HEK293T (cell line): ENCODE measurements at regions not wholly inside any gene's neighbourhood (a gene's known extent, or its start where the extent isn't known, plus 50 kb on each side); places are given as distances from the start of the nearest gene placed in this dataset.
A peak's percentile ranks its signal among the peaks of the same experiment; 100 is the strongest.

Experiments used
- ARNT ChIP-seq: fragments of 450-650 bp; IDR thresholded peaks from 2 replicates; pipeline ENCODE4 v1.6.1; 2017; ENCODE audit warnings: mild to moderate bottlenecking
- BHLHE40 ChIP-seq: fragments of 450-650 bp; IDR thresholded peaks from 2 replicates; pipeline ENCODE4 v1.6.1; 2016; ENCODE audit warnings: mild to moderate bottlenecking, moderate library complexity, borderline replicate concordance
- CTBP1 ChIP-seq: fragments of 450-650 bp; IDR thresholded peaks from 2 replicates; pipeline ENCODE4 v1.6.1; 2016; ENCODE audit warnings: borderline replicate concordance
- ELF4 ChIP-seq: fragments of 450-650 bp; IDR thresholded peaks from 2 replicates; pipeline ENCODE4 v1.6.1; 2017; ENCODE audit warnings: antibody characterized with exemption
- FOXK2 ChIP-seq: fragments of 450-650 bp; IDR thresholded peaks from 2 replicates; pipeline ENCODE4 v1.6.1; 2016; ENCODE audit warnings: mild to moderate bottlenecking
- HDGF ChIP-seq: fragments of 450-650 bp; IDR thresholded peaks from 2 replicates; pipeline ENCODE4 v1.6.1; 2017; ENCODE audit warnings: antibody characterized with exemption, borderline replicate concordance
- L3MBTL2 ChIP-seq: fragments of 450-650 bp; conservative IDR thresholded peaks from 2 replicates; pipeline ENCODE4 v1.6.1; 2016; ENCODE audit warnings: mild to moderate bottlenecking
- SUZ12 ChIP-seq: fragments of 450-650 bp; IDR thresholded peaks from 2 replicates; pipeline ENCODE4 v1.6.1; 2016; ENCODE audit warnings: mild to moderate bottlenecking

DNA sequence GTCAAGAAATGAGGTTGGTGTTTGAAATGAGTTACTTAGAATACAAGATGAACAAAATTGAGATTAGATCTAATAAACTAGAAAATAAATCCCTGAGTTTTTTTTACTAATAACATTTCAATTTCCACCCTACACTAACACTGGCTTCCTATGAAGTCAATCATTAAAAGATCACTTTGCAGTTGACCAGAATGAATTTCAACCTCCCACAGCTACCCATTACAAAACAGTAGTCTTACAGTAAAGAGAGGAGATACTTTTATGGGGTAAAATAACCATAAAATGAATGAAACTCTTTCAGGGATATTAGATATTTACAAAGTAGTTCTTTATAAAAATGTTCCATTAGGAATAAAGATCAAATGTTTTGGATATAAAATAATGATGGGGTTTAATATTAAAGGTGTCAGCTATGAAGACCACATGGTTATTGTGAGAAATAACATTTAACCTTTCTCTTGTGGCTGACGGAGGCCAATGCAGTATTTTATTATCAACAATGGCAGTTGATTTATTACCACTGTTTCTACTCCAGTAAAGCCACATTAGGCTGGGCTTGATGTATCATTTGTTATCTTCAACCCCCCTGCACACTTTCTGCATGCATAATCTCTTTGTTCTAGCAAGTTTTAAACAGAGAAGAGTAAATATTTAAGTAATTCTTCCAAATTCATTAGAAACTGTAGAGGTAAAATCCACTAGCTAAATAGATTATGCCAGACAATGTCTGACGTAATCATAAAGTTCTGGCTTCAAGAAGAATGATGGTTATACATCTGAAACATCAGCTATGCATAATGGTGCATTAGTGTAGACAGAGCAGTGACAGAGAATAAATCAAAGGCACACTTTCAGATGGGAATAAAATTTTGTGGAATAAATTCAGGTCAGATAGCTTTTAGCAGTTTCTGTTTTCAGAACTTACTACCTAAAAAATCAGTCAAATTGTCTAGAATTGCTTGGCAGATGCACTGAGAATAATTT lies 516.6 kb downstream of the PCDH18 start:
- TF ChIP-seq BHLHE40 (no peak), HDGF (no peak), CTBP1 (0 out of 2 replicates have a peak, but pooled peaks have one; percentile 2), ELF4 (no peak), FOXK2 (no peak), L3MBTL2 (no peak), ARNT (no peak), SUZ12 (no peak)
